Loucy (cell line): ENCODE measurements at regions not wholly inside any gene's neighbourhood (a gene's known extent, or its start where the extent isn't known, plus 50 kb on each side); places are given as distances from the start of the nearest gene placed in this dataset.

Experiments
- H2AFZ ChIP-seq: fragments of 200-600 bp; sonication (generic); 2 replicates; pipeline ENCODE4 v1.6.0; 2016; ENCODE audit warnings: antibody characterized with exemption, mild to moderate bottlenecking, low read length, moderate library complexity
- H3F3A ChIP-seq: fragments of 200-600 bp; 2 replicates; pipeline ENCODE4 v1.6.0; 2016; ENCODE audit warnings: antibody characterized with exemption, low read depth, mild to moderate bottlenecking
- H3K27me3 ChIP-seq: fragments of 200-600 bp; sonication (generic); 2 replicates; pipeline ENCODE4 v1.6.1; 2014; ENCODE audit warnings: low read length, mild to moderate bottlenecking; ENCODE audit not compliant: insufficient read depth, poor library complexity, severe bottlenecking
- H3K36me3 ChIP-seq: fragments of 200-600 bp; sonication (generic); 2 replicates; pipeline ENCODE4 v1.6.1; 2016; ENCODE audit warnings: low read length; ENCODE audit not compliant: insufficient read depth
- H3K4me1 ChIP-seq: fragments of 200-600 bp; sonication (generic); 2 replicates; pipeline ENCODE4 v1.5.1; 2014; ENCODE audit warnings: low read length, mild to moderate bottlenecking; ENCODE audit not compliant: insufficient read depth, poor library complexity, severe bottlenecking
- H3K4me2 ChIP-seq: fragments of 200-600 bp; sonication (generic); 2 replicates; pipeline ENCODE4 v1.6.0; 2014; ENCODE audit warnings: antibody characterized with exemption, low read length, low read depth, mild to moderate bottlenecking; ENCODE audit not compliant: poor library complexity, severe bottlenecking
- H3K4me3 ChIP-seq: fragments of 200-600 bp; sonication (generic); 2 replicates; pipeline ENCODE4 v1.5.1; 2014; ENCODE audit warnings: low read length, mild to moderate bottlenecking, mixed read lengths; ENCODE audit not compliant: poor library complexity, severe bottlenecking
- H3K79me2 ChIP-seq: fragments of 200-600 bp; sonication (generic); 2 replicates; pipeline ENCODE4 v1.6.1; 2014; ENCODE audit warnings: low read length; ENCODE audit not compliant: insufficient read depth
- H3K9ac ChIP-seq: fragments of 200-600 bp; sonication (generic); 2 replicates; pipeline ENCODE4 v1.6.0; 2014; ENCODE audit warnings: mild to moderate bottlenecking, low read depth, low read length, moderate library complexity; ENCODE audit not compliant: poor library complexity, severe bottlenecking
- H3K9me2 ChIP-seq: fragments of 200-600 bp; sonication (generic); replicated peaks from 2 replicates; pipeline ENCODE4 v1.6.1; 2016; ENCODE audit warnings: low read depth, low read length, mixed read lengths
- H3K9me3 ChIP-seq: fragments of 200-600 bp; sonication (generic); 2 replicates; pipeline ENCODE4 v1.6.1; 2014; ENCODE audit warnings: mild to moderate bottlenecking, antibody characterized with exemption, low read length, low read depth; ENCODE audit not compliant: insufficient read depth
- H4K20me1 ChIP-seq: fragments of 200-600 bp; sonication (generic); 2 replicates; pipeline ENCODE4 v1.6.0; 2014; ENCODE audit warnings: antibody characterized with exemption, low read length, mild to moderate bottlenecking; ENCODE audit not compliant: insufficient read depth, poor library complexity, severe bottlenecking
- EZH2phosphoT487 ChIP-seq: fragments of 200-600 bp; IDR thresholded peaks from 2 replicates; pipeline ENCODE4 v1.6.1; 2018; ENCODE audit warnings: antibody characterized with exemption, mild to moderate bottlenecking, moderate library complexity, borderline replicate concordance
- TF ChIP-seq, protein P1 (sequence below): fragments of 200-600 bp; sonication (generic); conservative IDR thresholded peaks from 2 replicates; pipeline ENCODE4 v1.5.1; 2014; ENCODE audit warnings: mild to moderate bottlenecking, antibody characterized with exemption, low read length

DNA sequence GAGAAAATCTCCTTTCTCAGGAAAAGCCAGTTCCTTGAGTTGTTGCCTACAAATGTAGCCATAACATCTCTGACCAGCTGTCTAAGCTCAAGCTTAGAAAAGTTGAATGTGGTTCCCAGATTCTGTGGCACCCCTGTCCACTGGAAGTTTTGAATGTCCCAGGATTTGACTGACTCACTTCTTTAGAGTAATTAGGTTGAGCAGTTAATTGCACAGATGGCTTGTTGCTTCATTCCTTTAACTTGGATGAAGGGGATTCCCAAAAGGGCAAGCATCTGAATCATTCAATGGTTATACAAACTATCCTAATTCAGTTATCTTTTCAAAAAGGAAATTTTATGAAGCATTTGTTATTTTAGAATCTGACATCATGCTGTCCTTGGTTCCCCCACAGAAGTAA is 374.7 kb downstream of the LNPK start:
- Histone ChIP-seq H3F3A (no peaks in the 10 kb centered on the region), H2AFZ (no peak overlapping the region), H4K20me1 (no peaks in the 10 kb centered on the region), H3K79me2 (no peaks in the 10 kb centered on the region), H3K9me2 (no peaks in the 10 kb centered on the region), H3K4me2 (no peak overlapping the region), H3K4me3 (no peak overlapping the region), H3K4me1 (no peaks in the 10 kb centered on the region), H3K9me3 (no peaks in the 10 kb centered on the region), H3K36me3 (no peaks in the 10 kb centered on the region), H3K9ac (no peak overlapping the region), H3K27me3 (no peaks in the 10 kb centered on the region)
- TF ChIP-seq EZH2phosphoT487: no peak
- TF ChIP-seq, protein P1, sequence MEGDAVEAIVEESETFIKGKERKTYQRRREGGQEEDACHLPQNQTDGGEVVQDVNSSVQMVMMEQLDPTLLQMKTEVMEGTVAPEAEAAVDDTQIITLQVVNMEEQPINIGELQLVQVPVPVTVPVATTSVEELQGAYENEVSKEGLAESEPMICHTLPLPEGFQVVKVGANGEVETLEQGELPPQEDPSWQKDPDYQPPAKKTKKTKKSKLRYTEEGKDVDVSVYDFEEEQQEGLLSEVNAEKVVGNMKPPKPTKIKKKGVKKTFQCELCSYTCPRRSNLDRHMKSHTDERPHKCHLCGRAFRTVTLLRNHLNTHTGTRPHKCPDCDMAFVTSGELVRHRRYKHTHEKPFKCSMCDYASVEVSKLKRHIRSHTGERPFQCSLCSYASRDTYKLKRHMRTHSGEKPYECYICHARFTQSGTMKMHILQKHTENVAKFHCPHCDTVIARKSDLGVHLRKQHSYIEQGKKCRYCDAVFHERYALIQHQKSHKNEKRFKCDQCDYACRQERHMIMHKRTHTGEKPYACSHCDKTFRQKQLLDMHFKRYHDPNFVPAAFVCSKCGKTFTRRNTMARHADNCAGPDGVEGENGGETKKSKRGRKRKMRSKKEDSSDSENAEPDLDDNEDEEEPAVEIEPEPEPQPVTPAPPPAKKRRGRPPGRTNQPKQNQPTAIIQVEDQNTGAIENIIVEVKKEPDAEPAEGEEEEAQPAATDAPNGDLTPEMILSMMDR: no peak

DNA sequence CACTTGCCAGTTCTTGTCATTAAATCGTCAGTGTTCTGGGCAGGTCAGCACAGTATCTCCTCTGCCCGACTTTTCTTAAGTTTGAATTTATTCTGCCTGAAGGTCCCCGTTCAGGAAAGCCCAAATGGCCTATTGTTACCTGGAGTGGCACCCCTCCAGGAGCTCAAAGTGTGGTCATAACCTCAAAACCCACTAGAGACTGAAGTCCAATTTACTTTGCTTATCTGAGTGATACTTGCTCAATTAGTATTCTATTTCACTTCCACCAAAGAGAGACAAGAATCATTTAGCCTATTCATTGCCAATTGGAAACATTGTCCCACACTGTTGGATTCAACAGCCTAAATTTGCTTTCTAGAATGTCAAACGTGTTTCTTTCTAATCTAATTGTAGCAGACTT is 375.3 kb downstream of the LNPK start:
- TF ChIP-seq, protein P1: no peak
- TF ChIP-seq EZH2phosphoT487: no peak
- no peak overlapping the region for H2AFZ ChIP-seq
- no peaks in the 10 kb centered on the region for H4K20me1 ChIP-seq
- H3K4me1 ChIP-seq: no peaks in the 10 kb centered on the region
- no peaks in the 10 kb centered on the region for H3K27me3 ChIP-seq
- H3K4me2 ChIP-seq: no peak overlapping the region
- no peaks in the 10 kb centered on the region for H3F3A ChIP-seq
- no peaks in the 10 kb centered on the region for H3K9me2 ChIP-seq
- no peak overlapping the region for H3K9ac ChIP-seq
- no peaks in the 10 kb centered on the region for H3K79me2 ChIP-seq
- H3K9me3 ChIP-seq: no peaks in the 10 kb centered on the region
- H3K36me3 ChIP-seq: no peaks in the 10 kb centered on the region
- no peak overlapping the region for H3K4me3 ChIP-seq

DNA sequence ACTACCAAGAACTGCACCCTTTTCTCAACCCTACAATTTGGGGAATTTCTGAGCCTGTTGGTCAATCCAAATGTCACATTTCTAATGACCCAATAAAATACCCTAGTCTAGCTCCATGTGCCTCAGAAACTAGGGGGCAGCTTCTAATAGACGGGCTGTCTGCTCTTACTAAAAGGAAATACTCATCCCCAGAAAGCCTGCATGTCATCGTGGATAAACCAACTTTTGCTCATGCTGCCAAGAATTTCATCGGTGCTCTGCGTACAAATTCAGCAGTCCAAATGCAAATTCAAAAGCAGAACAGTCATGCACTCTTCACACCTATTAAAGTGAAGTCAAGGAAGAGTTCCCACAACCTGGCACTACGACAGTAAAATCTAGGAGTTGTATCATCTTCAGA is 377.3 kb downstream of the LNPK start:
- Histone ChIP-seq H3K79me2 (no peaks in the 10 kb centered on the region), H3K4me1 (no peaks in the 10 kb centered on the region), H2AFZ (no peak overlapping the region), H3K27me3 (no peaks in the 10 kb centered on the region), H3K36me3 (no peaks in the 10 kb centered on the region), H3K9ac (no peak overlapping the region), H3K4me2 (no peak overlapping the region), H3K9me3 (no peaks in the 10 kb centered on the region), H3K4me3 (no peak overlapping the region), H3K9me2 (no peaks in the 10 kb centered on the region), H4K20me1 (no peaks in the 10 kb centered on the region), H3F3A (no peaks in the 10 kb centered on the region)
- TF ChIP-seq, protein P1: no peak
- TF ChIP-seq EZH2phosphoT487: no peak
